Stimulated activated CD8-positive, alpha-beta memory T cell treated with anti-CD3 and anti-CD28 coated beads, Interleukin-2, amount 100 ng/mL, for 48 hours (primary cell): ENCODE measurements at regions not wholly inside any gene's neighbourhood (a gene's known extent, or its start where the extent isn't known, plus 50 kb on each side); places are given as distances from the start of the nearest gene placed in this dataset.
"Not testable (repeated sequence)": the region's sequence is repeated elsewhere in the genome, so short reads cannot be mapped to it uniquely, and the experiment has no call there.

Source experiments
- DNase-seq, 2 donors: peaks; one replicate each; pipeline ENCODE4 v3.0.0-alpha.2; 2020; ENCODE audit warnings: low read depth in 2 of 2

- no peak for DNase-seq
Measured at GRCh38 chr17:71625330-71625729, 495.5 kb upstream of the SOX9 start.

DNA sequence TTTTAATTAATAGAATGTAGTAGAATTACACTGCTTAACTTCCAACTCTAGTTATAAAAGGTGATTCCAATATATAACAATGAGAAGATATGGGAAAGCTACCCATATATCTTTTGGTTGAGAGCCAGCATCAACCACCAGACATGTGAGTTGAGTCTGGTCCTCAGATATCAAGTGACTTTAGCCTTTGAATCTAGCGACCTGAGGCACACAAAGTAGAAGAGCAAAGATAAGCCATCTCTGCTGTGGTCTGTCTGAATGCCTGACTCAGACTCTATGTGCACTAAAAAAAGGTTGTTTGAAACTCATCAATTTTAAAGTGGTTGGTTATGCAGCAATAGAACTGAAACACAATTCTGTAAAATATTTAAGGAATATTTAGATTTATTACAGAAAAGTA is 492.5 kb upstream of the SOX9 start:
- DNase-seq: no peak

- no peak for DNase-seq
Measured at GRCh38 chr17:71631483-71631882, 489.3 kb upstream of the SOX9 start.

DNA sequence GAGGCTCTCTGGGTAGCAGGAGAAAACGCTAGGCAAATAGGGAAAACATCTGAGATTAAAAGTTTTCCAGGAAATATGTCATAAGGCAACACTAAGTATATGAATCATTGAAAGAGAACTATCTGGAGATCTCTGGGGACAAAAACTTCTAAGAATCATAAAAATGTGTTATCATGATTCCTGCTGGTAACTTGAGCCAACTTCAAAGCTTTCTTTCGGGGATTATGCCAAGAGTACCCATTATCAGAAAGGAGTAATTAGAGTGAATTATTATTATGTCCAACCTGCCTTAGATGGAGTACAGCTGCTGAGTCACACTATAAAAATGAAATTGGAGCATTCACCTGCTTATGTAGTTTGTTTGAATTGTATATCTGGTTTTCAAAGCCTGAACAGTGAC is 488.5 kb upstream of the SOX9 start:
- DNase-seq: no peak

DNA sequence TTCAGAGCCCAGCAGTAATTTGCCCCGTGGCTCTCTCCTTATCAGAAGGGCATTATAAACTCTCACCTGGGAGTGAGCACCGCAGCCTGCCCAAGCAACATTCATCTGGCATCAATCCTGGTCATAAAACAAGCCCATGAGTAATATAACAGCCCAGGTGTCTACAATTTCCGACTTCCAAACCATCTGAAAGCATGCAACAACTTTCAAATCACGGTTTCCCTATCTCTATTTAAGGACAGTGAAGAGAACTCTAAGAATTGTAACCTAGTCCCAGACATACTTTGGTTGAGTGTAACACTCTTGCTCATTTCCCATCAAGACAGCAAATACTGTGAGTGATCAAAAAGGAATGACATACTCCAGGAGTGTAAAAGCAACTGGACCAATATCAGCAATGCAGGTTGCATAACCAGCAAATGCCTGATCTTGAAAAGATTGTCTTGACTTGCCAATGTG is 487.4 kb upstream of the SOX9 start:
- no peak for DNase-seq

DNA sequence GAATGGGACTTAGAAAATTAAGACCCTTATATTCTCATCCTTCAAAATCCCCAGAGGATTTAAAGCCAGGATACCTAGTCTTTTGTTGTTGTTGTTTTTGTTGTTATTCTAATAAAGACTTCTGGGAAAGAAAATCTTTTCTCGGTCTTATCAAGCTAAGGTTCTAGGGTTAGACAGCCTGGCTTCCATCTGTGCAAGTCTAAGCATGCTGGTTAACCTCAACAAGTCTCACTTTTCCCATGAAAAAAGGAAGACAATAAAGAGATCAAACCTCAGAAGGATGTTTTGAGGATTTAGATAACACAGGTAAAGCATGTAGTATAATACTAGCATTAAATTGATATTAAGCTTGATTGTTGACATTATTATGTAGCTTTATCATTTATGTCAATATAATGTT is 486.4 kb upstream of the SOX9 start:
- no peak for DNase-seq

- DNase-seq: no peak
Measured at GRCh38 chr17:71635187-71635586, 485.6 kb upstream of the SOX9 start.

- no peak for DNase-seq
Measured at GRCh38 chr17:71636644-71637043, 484.2 kb upstream of the SOX9 start.

DNA sequence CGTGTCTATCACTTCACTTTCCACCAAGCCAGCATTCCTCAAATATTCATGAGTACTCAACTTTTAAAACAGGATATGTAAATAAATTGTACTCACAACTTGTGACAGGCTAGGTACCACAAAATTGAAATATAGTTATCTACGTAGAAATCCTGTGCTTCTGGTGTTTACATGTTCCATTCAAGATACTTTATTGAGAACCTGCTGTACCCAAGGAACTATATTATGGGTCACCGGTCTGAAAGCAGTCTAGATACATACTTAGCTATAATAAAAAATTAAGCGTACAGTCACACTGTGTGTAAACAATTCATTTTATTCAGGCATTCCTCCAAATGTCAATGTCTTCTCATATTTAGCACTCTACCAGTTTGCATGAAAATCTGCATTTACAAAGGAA is 482.2 kb upstream of the SOX9 start:
- no peak for DNase-seq

- no peak for DNase-seq
Measured at GRCh38 chr17:71639865-71640264, 481.0 kb upstream of the SOX9 start.

DNA sequence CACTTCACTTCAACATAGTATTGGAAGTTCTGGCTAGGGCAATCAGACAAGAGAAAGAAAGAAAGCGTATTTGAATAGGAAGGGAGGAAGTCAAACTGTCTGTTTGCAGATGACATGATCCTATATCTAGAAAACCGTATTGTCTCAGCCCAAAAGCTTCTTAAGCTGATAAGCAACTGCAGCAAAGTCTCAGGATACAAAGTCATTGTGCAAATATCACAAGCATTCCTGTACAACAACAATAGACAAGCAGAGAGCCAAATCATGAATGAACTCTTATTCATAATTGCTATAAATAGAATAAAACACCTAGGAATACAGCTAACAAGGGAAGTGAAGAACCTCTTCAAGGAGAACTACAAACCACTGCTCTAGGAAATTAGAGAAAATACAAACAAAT is 473.9 kb upstream of the SOX9 start:
- DNase-seq: not testable (repeated sequence)

DNA sequence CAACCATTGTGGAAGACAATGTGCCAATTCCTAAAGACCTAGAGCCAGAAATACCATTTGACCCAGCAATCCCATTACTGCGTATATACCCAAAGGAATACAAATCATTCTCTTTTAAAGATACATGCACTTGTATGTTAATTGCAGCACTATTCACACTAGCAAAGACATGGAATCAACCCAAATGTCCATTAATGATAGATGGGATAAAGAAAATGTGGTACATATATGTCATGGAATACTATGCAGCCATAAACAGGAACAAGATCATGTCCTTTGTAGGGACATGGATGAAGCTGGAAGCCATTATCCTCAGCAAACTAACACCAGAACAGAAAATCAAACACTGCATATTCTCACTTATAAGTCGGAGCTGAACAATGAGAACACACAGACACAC is 472.5 kb upstream of the SOX9 start:
- DNase-seq: not testable (repeated sequence)

GRCh38 chr17:71649941-71650350 is 470.9 kb upstream of the SOX9 start:
- DNase-seq: no peak

- no peak for DNase-seq
Measured at GRCh38 chr17:71655542-71655941, 465.3 kb upstream of the SOX9 start.

DNA sequence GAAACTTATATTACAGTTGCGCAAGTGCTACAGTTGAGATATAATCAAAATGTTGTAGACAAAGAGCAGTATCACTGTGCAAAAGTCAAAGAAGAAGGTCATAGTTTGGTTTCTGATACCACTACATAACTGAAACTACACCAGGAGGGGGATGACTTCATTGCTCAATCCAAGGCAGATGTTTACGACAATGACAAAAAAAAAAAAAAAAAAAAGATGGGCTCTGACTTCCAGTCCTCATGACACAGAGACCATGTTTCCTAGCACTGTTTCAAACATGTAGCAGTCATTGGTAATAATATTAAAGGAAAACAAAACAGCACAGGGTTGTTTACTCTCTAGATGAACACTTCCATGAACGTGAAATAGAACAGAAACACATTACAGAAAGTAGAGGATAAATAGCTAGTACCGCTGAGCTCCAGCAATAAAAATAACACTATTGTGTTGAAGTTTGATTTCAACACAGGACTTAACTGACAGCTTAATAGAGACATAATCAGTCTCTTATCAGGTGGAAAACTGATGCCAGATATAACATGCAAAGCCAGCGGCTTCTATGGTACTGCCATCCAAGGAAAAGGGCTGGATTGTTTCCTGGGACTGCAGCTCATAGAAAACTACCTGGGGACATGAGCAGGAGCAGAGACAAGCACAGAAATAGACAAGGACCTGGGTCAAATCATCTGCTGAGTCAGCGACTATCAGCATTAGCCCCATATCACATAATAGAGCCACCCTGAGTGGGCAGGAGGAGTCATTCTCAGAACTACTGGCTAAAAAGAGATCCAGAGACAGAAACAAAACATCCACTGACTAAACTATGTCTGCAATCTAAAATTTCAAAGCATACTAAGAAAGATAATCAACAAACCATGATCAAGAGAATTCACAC is 463.6 kb upstream of the SOX9 start:
- DNase-seq: no peak

GRCh38 chr17:71658996-71659395 is 461.8 kb upstream of the SOX9 start:
- no peak for DNase-seq

- DNase-seq: no peak
Measured at GRCh38 chr17:71664861-71665260, 456.0 kb upstream of the SOX9 start.

GRCh38 chr17:71666047-71666446 is 454.8 kb upstream of the SOX9 start:
- DNase-seq: no peak

- no peak for DNase-seq
Measured at GRCh38 chr17:71667661-71668060, 453.2 kb upstream of the SOX9 start.

GRCh38 chr17:71668807-71669206 is 452.0 kb upstream of the SOX9 start:
- DNase-seq: no peak

DNA sequence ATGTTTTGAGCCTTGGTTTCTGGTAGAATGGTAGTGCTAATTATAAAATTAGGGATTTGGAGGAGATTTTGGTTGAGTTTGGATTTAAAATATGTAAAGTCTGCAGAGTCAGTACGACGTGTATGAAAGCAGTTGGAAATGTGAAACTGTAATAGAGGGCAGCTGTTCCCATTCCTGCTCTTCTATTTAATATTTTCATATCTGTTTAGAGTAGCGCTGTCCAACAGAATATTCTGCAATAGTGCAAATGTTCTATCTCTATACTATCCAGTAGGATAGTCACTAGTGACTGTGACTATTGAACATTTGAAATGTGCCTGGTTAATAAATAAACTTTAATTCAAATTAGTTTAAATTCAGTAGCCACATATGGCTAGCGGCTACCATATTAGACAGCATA is 443.4 kb upstream of the SOX9 start:
- no peak for DNase-seq

DNA sequence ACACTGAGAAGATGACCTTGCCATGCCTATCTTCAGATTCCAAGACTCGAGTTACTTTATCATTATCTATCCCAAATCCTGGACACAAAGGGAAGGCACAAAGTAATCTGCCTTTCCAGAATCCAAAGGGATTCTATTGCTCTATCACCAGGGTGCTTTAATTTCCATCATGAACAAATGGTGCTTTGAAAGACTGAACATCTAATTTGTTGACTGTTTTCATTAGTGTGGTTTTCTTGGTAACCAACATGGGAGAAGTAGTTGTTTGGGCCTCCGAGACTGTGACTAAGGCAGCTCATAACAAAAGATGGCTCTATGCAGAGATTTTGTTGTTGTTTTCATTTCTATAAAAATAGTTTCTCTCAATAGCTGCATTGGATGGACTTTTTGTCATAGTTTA is 441.0 kb upstream of the SOX9 start:
- no peak for DNase-seq

DNA sequence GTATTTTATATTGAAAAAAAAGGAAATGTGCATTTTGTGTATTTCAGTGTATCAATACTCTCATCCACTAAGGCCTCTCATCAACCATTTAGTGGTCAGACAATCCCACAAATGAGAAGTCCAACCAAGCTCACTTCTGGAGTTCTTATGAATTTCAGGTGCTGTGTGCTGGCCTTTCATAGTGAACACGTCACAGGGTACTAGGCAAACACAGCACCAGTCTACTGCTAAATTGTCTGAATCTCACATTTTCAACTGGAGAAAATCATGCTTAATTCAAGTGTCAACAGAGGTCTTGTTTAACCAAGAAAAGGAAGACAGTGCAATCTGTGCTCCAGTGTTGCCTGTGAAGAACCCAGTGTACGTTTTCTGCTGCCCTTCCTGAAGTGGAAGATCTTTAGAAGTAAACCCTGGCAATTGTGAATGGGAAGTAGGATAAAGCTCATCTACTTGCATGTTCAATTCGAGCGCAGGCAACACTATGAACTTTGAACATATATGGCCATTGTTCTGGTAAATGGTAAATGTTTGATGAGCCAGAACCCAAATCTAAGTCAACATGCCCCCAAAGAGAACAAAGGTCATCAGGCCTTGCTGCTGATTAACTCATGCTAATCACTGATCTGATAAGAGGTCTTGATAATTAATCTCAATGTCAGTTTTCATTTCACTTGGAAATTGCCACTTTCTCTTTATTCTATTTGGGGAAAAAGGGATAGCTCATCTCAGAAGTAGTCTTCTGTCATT is 439.2 kb upstream of the SOX9 start:
- no peak for DNase-seq
